NCI-H446 treated with DMSO at 0.1 percent for 48 hours (cell line): ENCODE measurements at regions not wholly inside any gene's neighbourhood (a gene's known extent, or its start where the extent isn't known, plus 50 kb on each side); places are given as distances from the start of the nearest gene placed in this dataset.

Experiments used
- DNase-seq: peaks from one replicate; lab custom pipeline; 2025; lab: John Stamatoyannopoulos, UW

DNA sequence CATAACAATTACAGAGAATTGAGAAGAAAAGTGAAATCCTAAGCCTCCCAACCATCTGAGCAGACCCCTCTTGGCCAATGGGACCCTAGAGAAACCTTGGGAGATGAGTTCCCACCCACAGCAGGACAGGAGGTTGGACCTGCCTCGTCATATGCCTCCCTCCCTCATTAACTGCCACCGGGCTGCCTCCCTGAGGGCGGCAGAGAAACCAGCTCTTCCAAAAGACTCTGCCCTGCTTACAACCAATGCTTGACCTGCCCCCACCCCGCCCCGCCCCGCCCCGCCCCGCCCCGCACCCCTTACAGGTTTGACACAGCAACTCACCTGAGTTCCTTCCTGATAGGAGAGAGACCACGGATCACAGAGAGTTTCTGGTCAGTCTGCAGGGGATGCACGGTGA lies 86.1 kb downstream of the ADRA2C start:
- no peak for DNase-seq

DNA sequence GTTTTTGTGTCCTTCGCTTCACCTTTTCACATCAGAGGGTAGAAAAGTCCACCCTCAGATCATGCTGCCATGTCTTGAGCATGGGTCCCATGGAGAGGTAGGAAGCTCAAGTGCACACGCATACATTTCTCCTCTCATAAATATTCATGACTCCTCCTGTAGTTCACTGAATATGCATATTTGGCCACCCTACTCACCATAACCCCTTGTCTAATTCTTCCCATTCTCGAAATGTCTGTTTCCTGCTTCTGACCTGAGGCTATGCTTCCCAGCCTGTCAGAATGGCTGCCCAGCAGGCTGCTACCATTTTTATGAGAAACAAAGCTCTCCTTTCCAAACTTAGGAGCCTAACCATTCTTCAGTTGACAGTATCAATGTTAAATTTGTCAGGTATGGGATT lies 86.5 kb downstream of the ADRA2C start:
- no peak for DNase-seq

DNA sequence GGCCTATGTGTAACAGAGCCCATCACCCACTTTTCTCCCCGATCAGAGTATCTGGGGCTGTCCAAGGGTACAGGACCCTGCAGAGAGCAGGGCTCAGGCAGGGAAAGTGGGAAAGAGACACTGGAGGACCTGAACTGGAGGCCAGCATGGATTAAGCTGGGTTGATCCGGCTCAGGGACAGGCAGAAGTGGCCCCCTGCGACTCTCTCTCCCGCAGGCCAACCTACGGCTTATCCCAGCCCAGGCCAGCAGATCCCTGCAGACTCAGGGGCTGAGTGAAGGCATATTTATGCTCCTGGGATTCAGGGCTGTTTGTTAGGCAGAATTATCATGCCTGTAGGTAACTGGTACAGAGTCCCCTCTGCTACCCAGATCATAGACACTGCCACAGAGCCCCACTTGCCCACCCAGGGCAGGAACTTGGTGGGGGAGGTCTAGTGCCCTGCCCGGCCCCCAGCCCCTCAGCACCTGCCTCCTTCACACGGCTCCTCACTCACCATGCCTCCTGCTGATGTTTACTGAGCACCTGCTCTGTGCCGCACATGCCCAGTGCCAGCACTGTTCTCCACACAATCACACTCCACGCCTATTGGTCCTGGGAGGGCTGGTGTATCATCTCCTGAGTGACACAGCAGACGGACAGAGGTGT lies 87.3 kb downstream of the ADRA2C start:
- DNase-seq = no peak

- no peak for DNase-seq
Observed at GRCh38 chr4:3854661-3855060, 88.5 kb downstream of the ADRA2C start.

- DNase-seq = no peak
Observed at GRCh38 chr4:3855646-3856045, 89.5 kb downstream of the ADRA2C start.

DNA sequence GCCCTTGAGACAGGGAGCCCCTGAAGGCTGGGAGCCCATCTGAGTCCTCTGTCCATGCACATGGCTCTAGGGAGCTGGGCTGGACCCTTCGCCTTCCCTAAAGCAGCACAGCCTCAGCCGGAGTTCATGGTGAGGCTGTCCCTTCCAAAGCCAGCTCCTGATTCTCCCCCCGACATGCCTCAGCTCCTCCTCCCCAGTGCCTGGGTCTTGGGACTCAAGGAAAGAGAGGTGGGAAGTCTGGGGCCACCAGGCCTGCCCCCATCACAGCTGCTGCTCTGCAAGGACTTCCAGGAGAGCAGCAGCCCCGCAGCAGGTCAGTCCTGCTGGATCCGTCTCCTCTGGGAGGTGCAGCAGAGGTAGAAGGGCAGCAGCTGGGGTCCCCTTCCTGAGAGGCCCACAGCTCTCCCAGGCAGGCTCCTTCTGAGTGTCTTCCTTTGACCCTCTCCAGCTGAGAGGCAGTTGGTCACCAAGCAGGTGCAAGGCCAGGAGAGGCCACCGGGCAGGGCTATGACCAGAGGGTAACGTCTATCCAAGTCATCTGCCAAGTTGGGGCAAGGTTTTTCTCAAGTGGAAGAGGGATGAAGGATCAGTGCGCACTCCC lies 90.5 kb downstream of the ADRA2C start:
- DNase-seq = no peak

GRCh38 chr4:3857269-3857926 lies 91.2 kb downstream of the ADRA2C start:
- no peak for DNase-seq

- DNase-seq = no peak
Observed at GRCh38 chr4:3858046-3858730, 92.0 kb downstream of the ADRA2C start.

GRCh38 chr4:3858765-3859388 lies 92.7 kb downstream of the ADRA2C start:
- DNase-seq = no peak

DNA sequence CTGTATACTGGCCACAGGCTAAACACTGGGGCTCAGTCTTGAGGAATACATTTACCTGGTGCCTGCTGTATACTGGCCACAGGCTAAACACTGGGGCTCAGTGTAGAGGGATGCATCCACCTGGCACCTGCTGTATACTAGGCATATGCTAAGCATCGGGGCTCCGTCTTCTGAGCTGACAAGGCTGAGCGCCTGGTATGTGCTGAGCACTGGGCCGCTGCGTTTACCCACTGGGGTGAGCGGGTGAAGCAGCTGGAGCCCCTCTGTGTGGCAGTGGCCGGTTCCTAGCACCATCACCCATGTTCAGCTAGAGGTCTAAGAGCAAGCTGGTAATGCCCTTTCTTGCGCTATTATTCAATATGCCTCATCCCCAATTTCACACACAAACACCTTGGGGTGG lies 93.4 kb downstream of the ADRA2C start:
- no peak for DNase-seq

DNA sequence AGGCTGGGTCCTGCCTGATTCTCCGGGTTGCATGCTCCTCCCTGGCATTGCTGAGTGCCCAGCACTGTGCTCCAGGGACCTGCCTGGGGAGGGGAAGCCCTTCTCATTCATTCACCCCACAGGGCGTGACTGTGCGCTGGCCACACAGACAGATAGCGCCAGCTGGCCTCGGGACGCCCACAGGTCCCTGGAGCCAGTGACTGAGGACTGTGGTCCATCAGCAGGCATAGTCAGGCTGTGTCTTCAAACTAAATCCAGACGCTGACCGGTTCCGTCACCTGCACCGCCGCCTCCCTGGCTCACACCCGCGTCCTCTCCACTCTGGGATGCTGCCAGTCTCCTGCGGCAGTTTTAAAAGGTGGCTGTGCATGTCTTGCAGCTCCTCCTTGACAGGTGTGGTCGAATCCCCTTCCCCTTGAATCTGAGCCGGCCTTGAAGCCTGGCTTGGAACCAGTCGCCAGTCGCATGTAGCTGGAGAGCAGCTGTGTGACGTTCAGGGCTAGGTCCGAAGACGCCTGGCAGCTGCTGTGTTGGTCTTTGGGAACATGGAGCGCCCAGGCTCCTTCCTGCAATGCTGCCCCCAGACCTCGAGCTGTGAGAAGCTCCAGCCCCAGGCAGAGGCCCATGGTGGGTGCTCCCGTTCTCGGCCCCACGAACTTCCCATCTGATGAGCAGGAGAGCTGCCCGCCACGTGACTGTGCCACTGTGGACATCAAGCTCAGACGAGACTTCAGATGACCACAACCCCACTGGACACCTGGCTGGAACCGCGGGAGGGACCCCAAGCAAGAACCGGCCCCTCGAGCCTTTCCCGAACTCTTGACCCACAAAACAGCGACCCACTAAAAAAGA lies 94.1 kb downstream of the ADRA2C start:
- DNase-seq = no peak

GRCh38 chr4:3860913-3861636 lies 94.9 kb downstream of the ADRA2C start:
- DNase-seq = no peak

- no peak for DNase-seq
Observed at GRCh38 chr4:3861720-3862639, 95.8 kb downstream of the ADRA2C start.

DNA sequence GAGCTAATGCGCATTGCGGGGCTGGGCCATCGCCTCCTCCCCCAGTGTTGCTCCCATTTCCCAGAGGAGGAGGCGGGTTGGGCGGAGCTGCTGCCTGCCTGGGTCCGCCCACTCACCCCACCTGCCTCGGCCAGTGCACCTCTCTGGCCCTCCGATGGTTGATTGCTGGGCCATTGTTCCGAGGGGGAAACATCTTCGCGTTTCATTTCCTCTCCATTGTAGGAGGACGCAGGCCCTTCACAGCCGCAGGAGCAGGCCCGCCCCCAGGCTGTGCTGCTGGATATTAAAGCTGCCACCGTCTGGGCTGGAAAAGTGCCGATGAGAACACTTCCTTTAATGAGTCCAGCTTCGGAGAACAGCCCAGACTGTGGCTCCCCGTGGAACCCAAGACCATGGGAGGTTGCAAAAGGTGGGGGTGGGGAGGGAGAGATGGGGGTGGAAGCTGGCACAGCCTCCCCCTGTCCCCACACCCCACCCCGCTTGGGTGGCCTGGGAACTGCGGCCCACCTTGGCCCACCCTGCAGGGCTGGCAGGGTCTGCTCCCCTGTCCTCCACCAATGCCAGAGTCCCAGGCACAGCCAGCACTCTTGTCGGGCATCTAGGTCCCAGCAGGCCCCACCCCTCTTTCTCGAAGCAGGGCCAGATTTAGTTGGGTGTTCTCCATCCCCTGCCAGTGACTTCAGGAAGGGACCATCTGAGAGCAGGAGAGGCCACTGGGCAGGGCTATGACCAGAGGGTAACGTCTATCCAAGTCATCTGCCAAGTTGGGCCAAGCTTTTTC lies 96.6 kb downstream of the ADRA2C start:
- DNase-seq = no peak

DNA sequence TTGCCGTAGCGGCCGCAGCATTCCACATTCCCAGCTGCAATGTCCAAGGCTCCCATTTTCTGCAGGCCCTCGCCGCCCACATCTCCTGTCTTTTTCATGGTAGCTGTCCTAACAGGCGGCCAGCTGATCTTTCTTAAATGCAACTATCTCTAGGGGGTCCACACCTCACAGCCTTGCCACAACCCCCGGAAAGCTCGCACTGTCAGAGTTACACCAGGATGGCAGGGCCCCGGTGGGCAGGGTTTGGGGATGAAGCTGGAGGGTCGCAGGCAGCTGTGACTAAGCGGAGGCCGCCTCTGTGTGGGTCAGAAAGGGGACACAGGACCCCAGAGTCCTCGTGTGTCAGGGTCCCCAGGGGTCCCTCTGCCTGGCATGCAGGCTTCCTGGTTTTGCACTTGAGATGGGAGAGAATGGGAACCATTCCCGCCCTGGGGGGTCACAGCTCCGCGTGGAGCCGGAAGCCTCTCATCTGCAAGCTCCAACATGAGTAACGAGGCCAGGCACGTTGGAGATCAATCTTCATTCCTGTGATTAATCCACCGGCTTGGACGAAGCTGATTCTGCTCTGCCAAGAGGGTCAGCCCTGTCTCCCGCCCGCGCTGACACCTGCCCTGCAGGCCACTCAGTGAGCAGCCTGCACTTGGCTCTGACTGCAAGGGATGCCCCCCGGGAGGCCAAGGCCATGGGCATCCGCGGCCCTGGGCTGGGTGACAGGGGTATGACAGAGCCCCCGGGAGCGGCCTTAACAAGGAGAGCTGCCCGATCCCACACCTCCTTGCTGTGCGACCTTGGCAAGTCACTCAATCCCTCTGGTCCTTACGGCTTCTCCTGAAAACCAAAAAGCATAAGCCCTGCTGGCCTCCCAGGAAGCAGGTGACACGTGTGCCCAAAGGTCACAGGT lies 97.9 kb downstream of the ADRA2C start:
- DNase-seq = no peak

- no peak for DNase-seq
Observed at GRCh38 chr4:3864742-3865721, 98.8 kb downstream of the ADRA2C start.
